Body of pancreas (tissue), 4 donors: ENCODE measurements at regions not wholly inside any gene's neighbourhood (a gene's known extent, or its start where the extent isn't known, plus 50 kb on each side); places are given as distances from the start of the nearest gene placed in this dataset.

Experiments used
- ATAC-seq: fragments of 150-250 bp; one replicate; pipeline ENCODE4 v1.9.1; 2016
- DNase-seq, 4 donors: peaks; one replicate each; pipeline ENCODE4 v3.0.0-alpha.2; 2019
- H3K27ac ChIP-seq, 4 donors: fragments of 200-600 bp; sonication (generic); 1 replicate in 3 of 4; 2 replicates in 1 of 4; pipeline versions ENCODE4 v1.5.1 to v1.6.1; 2016 to 2019; ENCODE audit warnings: mild to moderate bottlenecking in 1 of 4, mixed read lengths in 1 of 4, moderate library complexity in 1 of 4
- H3K27me3 ChIP-seq, 2 donors: fragments of 200-600 bp; sonication (generic); one replicate each; pipeline ENCODE4 v1.6.0; 2016; ENCODE audit warnings: mild to moderate bottlenecking in 1 of 2
- H3K36me3 ChIP-seq, 2 donors: fragments of 200-600 bp; sonication (generic); replicated peaks in 1 of 2; 2 replicates each; pipeline ENCODE4 v1.5.1; 2016; ENCODE audit warnings: low read depth in 2 of 2; ENCODE audit not compliant: insufficient read depth in 1 of 2
- H3K4me1 ChIP-seq: fragments of 200-600 bp; sonication (generic); one replicate; pipeline ENCODE4 v1.6.0; 2016
- H3K4me3 ChIP-seq, 2 donors: fragments of 200-600 bp; sonication (generic); 1 replicate in 1 of 2; 2 replicates in 1 of 2; pipeline ENCODE4 v1.5.1; 2016 to 2019
- H3K9me3 ChIP-seq, 3 donors: fragments of 200-600 bp; sonication (generic); 1 replicate in 2 of 3; 2 replicates in 1 of 3; pipeline ENCODE4 v1.5.1; 2016
- CTCF ChIP-seq, 7 experiments: fragments of 450-650 bp in 4 of 7; fragments of 200-600 bp in 3 of 7; sonication (generic) in 3 of 7; IDR thresholded peaks; one replicate each; pipeline ENCODE4 v1.5.1; 2016 to 2019; ENCODE audit warnings: antibody characterized with exemption in 7 of 7
- POLR2A ChIP-seq, 3 donors: fragments of 450-650 bp; IDR thresholded peaks; one replicate each; pipeline ENCODE4 v1.6.1; 2016; ENCODE audit warnings: antibody characterized with exemption in 3 of 3, mild to moderate bottlenecking in 2 of 3
- WGBS, 2 donors: methylation state at CpG; one replicate each; pipeline ENCODE4 v1.1.5; 2017; 5-methylcytosine and 5-hydroxymethylcytosine counted together
- intact Hi-C: fragments of 100-400 bp; cut with DNase I; formaldehyde crosslinking; loops from one replicate; pipeline ENCODE4 v1.15.1; 2023

GRCh38 chr6:44676246-44676790, 288.8 kb downstream of the CDC5L start:
- TF ChIP-seq POLR2A (IDR thresholded peaks at IDR 0.05) (no peak), CTCF (IDR thresholded peaks at IDR 0.05) (no peak)
- WGBS, 2 donors: 60 to 73% methylated on average over 5 to 8 of the region's 8 CpGs
- intact Hi-C loops: no loop called here

GRCh38 chr6:44676826-44677433, 289.4 kb downstream of the CDC5L start:
- no peak for ATAC-seq
- TF ChIP-seq POLR2A (IDR thresholded peaks at IDR 0.05) (no peak), CTCF (IDR thresholded peaks at IDR 0.05) (no peak)
- DNase-seq: no peak

More at GRCh38 chr6:44676246-44676790, 288.8 kb downstream of the CDC5L start:
- no peaks in the 10 kb centered on the region for H3K36me3 ChIP-seq
- H3K4me1 ChIP-seq: no peaks in the 10 kb centered on the region
- H3K27ac ChIP-seq: no peak overlapping the region
- ATAC-seq (no peak), DNase-seq (no peak)
- H3K4me3 ChIP-seq: no peak overlapping the region
- H3K27me3 ChIP-seq: no peaks in the 10 kb centered on the region
- no peaks in the 10 kb centered on the region for H3K9me3 ChIP-seq

GRCh38 chr6:44678252-44678935, 290.9 kb downstream of the CDC5L start:
- H3K36me3 ChIP-seq: no peaks in the 10 kb centered on the region
- H3K9me3 ChIP-seq: no peaks in the 10 kb centered on the region
- TF ChIP-seq POLR2A (IDR thresholded peaks at IDR 0.05): no peak
- TF ChIP-seq CTCF (IDR thresholded peaks at IDR 0.05): no peak
- no peak for ATAC-seq
- no peaks in the 10 kb centered on the region for H3K27me3 ChIP-seq
- WGBS, 2 donors: 75 to 76% methylated on average over 8 to 9 of the region's 9 CpGs
- H3K27ac ChIP-seq: no peak overlapping the region
- intact Hi-C loops: no loop called here
- no peaks in the 10 kb centered on the region for H3K4me1 ChIP-seq
- DNase-seq: no peak
- H3K4me3 ChIP-seq: no peak overlapping the region

More at GRCh38 chr6:44676826-44677433, 289.4 kb downstream of the CDC5L start:
- no peaks in the 10 kb centered on the region for H3K27me3 ChIP-seq
- no peaks in the 10 kb centered on the region for H3K4me1 ChIP-seq
- 78 to 88% methylated on average over 7 to 9 of the region's 9 CpGs for WGBS, 2 donors
- intact Hi-C loops: no loop called here
- no peak overlapping the region for H3K4me3 ChIP-seq
- no peak overlapping the region for H3K27ac ChIP-seq
- H3K9me3 ChIP-seq: no peaks in the 10 kb centered on the region
- no peaks in the 10 kb centered on the region for H3K36me3 ChIP-seq

- no peak for DNase-seq
- Histone ChIP-seq H3K27me3 (no peaks in the 10 kb centered on the region), H3K4me1 (no peaks in the 10 kb centered on the region), H3K4me3 (no peak overlapping the region), H3K27ac (no peak overlapping the region), H3K9me3 (no peaks in the 10 kb centered on the region), H3K36me3 (no peaks in the 10 kb centered on the region)
- intact Hi-C loops: no loop called here
- no peak for TF ChIP-seq CTCF (IDR thresholded peaks at IDR 0.05)
- no peak for TF ChIP-seq POLR2A (IDR thresholded peaks at IDR 0.05)
- 56 to 57% methylated on average over 6 of the region's 6 CpGs for WGBS, 2 donors
- ATAC-seq: no peak
These were observed 292.1 kb downstream of the CDC5L start for GRCh38 chr6:44679438-44680201.
